ENCODE measurements at regions not wholly inside any gene's neighbourhood (a gene's known extent, or its start where the extent isn't known, plus 50 kb on each side); places are given as distances from the start of the nearest gene placed in this dataset.

DNA sequence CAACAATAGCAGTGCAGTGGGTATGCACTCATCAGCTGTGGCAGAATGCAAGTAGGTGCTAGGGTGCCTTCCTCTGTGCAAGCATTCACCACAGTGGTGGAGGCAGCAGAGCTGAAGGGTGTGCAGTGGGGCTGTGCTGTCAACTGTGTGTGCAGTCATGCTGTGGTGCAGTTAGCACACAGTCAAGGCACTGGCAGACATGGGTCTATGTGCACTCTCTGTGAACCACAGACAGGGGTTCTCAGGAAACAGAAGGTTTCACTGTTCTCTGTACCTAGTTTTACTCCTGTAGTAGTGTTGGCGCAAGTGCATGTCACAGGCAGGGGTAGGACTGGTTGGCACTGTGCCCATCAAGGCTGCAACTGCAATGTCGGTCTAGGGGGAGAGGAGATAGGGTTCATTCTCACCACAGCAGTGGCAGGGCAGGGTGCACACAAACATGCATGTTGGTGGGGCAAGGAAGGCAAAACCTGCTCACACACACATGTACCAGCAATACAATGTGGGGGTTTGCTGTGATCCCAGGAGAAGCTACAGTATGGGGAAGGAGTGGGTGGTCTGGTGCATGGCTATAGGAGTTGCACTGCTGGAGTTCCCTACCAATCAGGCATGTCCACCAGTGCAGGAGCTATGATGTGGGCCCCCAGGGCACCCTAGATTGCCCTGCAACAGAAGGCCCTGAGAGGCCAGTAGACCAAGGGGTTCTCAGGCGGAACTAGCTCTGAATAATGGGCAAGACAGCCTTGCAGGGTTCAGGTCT lies 242.7 kb upstream of the DDX18 start:
- ATAC-seq: no peak
- TF ChIP-seq POLR2A (IDR thresholded peaks at IDR 0.05) (no peak), EP300 (IDR thresholded peaks at IDR 0.05) (no peak), POLR2AphosphoS5 (IDR thresholded peaks at IDR 0.05) (no peak)
- TF ChIP-seq, protein P1, sequence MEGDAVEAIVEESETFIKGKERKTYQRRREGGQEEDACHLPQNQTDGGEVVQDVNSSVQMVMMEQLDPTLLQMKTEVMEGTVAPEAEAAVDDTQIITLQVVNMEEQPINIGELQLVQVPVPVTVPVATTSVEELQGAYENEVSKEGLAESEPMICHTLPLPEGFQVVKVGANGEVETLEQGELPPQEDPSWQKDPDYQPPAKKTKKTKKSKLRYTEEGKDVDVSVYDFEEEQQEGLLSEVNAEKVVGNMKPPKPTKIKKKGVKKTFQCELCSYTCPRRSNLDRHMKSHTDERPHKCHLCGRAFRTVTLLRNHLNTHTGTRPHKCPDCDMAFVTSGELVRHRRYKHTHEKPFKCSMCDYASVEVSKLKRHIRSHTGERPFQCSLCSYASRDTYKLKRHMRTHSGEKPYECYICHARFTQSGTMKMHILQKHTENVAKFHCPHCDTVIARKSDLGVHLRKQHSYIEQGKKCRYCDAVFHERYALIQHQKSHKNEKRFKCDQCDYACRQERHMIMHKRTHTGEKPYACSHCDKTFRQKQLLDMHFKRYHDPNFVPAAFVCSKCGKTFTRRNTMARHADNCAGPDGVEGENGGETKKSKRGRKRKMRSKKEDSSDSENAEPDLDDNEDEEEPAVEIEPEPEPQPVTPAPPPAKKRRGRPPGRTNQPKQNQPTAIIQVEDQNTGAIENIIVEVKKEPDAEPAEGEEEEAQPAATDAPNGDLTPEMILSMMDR (IDR thresholded peaks at IDR 0.05): no peak
- H3K9me3 ChIP-seq: peaks cover 0 to 22% (median 0%) of the 10 kb centered on the region in 3 donors
- H3K4me1 ChIP-seq: no peaks in the 10 kb centered on the region
- H3K27me3 ChIP-seq: no peaks in the 10 kb centered on the region
- no peaks in the 10 kb centered on the region for H3K36me3 ChIP-seq
- WGBS, 2 donors (ENCODE audit: low coverage in 1 of 2): 20% methylated on average over 1 of the region's 3 CpGs; no CpG with 5 or more reads in 1 of the 2 donors
- H3K4me3 ChIP-seq: no peak overlapping the region
- H3K27ac ChIP-seq: no peak overlapping the region

DNA sequence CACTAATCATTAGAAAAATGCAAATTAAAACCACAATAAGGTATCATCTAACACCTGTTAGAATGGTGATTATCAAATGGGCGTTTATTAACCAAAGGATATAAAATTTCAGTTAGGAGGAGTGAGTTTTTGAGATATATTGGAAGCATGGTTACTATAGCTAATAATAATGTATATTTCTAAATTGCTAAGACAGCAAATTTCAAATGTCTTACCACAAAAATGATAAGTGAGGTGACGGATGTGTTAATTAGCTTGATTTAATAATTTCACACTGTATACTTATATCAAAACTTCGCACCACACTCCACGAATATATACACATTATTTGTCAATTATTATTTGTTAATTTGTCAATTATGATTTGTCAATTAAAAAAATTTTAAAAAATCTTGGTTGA lies 227.2 kb upstream of the DDX18 start:
- 75 to 82% methylated on average over 4 of the region's 4 CpGs for WGBS, 2 donors (ENCODE audit: low coverage in 1 of 2)
- no peak for ATAC-seq

DNA sequence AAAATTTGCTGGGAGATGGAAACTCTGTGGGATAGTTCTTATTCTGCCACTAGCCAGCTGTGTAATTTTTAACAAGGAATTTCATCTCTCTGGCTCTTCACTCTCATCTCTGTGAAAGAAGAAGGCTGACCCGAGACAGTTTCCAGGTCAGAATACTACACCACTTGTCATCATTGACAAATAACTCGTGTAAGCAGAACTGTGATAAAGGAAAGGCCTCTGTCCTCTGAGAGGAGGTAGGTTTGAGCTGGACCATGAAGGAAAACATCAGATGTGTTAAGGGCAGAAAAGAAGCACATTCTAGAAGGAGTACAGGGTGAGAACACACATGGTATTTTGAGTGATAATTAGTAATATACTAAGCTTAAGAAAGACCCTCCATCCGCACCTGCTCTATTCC lies 211.4 kb upstream of the DDX18 start:
- H3K4me3 ChIP-seq: no peak overlapping the region
- no peak for ATAC-seq
- TF ChIP-seq POLR2A (IDR thresholded peaks at IDR 0.05) (no peak), POLR2AphosphoS5 (IDR thresholded peaks at IDR 0.05) (no peak)
- TF ChIP-seq, protein P1 (IDR thresholded peaks at IDR 0.05): no peak
- no peaks in the 10 kb centered on the region for H3K4me1 ChIP-seq
- H3K27me3 ChIP-seq: no peaks in the 10 kb centered on the region
- H3K36me3 ChIP-seq: no peaks in the 10 kb centered on the region
- 31 to 43% methylated on average over 3 of the region's 3 CpGs for WGBS, 2 donors (ENCODE audit: low coverage in 1 of 2)
- H3K9me3 ChIP-seq: no peaks in the 10 kb centered on the region
- H3K27ac ChIP-seq: no peak overlapping the region

More for the DNA sequence above, 227.2 kb upstream of the DDX18 start:
- no peak for TF ChIP-seq POLR2A (IDR thresholded peaks at IDR 0.05)
- TF ChIP-seq, protein P1 (IDR thresholded peaks at IDR 0.05): no peak
- no peak for TF ChIP-seq POLR2AphosphoS5 (IDR thresholded peaks at IDR 0.05)
- no peak for TF ChIP-seq EP300 (IDR thresholded peaks at IDR 0.05)
- Histone ChIP-seq H3K36me3 (no peaks in the 10 kb centered on the region), H3K4me1 (no peaks in the 10 kb centered on the region), H3K27ac (no peak overlapping the region), H3K9me3 (peaks cover 0 to 8% (median 0%) of the 10 kb centered on the region in 3 donors), H3K27me3 (no peaks in the 10 kb centered on the region), H3K4me3 (no peak overlapping the region)

DNA sequence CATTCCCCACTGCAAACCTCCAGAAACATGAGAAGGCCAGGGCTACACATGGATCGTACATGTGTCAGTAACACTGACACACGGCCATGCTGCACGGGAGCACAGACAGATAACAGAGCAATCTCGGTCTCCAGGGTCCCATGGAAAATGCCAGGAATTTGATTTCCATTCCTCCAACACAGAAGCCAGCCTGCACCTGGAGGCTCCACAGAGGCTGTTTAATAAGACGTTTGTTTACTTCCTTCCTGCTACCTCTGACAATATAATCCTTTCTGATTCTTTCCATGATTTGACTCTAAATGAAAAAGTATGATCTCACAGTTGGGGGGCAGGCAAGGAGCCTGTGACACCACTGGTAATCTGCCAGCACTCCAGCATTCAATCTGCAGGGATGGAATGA lies 210.9 kb upstream of the DDX18 start:
- WGBS, 2 donors (ENCODE audit: low coverage in 1 of 2): 5% methylated on average over 5 of the region's 5 CpGs; no CpG with 5 or more reads in 1 of the 2 donors
- TF ChIP-seq POLR2AphosphoS5 (IDR thresholded peaks at IDR 0.05) (no peak), EP300 (IDR thresholded peaks at IDR 0.05) (no peak), POLR2A (IDR thresholded peaks at IDR 0.05) (no peak)
- TF ChIP-seq, protein P1 (IDR thresholded peaks at IDR 0.05): no peak
- no peaks in the 10 kb centered on the region for H3K27me3 ChIP-seq
- no peak for ATAC-seq
- no peaks in the 10 kb centered on the region for H3K9me3 ChIP-seq
- H3K4me3 ChIP-seq: no peak overlapping the region
- no peaks in the 10 kb centered on the region for H3K4me1 ChIP-seq
- H3K36me3 ChIP-seq: no peaks in the 10 kb centered on the region
- no peak overlapping the region for H3K27ac ChIP-seq

DNA sequence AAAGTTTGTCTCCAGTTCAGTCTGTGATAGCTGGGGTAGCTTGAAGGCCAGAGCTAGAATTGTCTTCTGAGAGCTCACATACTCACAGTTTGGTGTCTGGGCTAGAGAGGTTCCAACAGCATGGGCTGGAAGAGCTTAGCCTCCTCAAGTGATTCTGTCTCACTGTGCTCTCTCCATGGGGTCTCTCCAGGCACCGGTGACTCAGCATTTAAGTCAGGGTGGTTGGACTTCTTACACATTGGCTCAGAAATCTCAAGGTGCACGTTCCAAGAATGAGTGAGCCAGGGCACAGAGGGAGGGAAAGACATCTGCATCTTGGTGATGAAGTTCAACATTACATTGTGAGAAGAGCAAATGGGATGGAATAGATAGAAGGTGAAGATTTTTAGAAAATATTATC lies 207.3 kb upstream of the DDX18 start:
- TF ChIP-seq, protein P1 (IDR thresholded peaks at IDR 0.05): no peak
- no peak for TF ChIP-seq POLR2A (IDR thresholded peaks at IDR 0.05)
- TF ChIP-seq POLR2AphosphoS5 (IDR thresholded peaks at IDR 0.05): no peak
- TF ChIP-seq EP300 (IDR thresholded peaks at IDR 0.05): no peak
- 100% methylated on average over 1 of the region's 2 CpGs for WGBS, 2 donors (ENCODE audit: low coverage in 1 of 2)
- Histone ChIP-seq H3K36me3 (no peaks in the 10 kb centered on the region), H3K9me3 (no peaks in the 10 kb centered on the region), H3K27me3 (no peaks in the 10 kb centered on the region), H3K4me1 (no peaks in the 10 kb centered on the region), H3K4me3 (no peak overlapping the region), H3K27ac (no peak overlapping the region)
- ATAC-seq: no peak

Data from gastroesophageal sphincter (tissue), 4 donors.